Sigmoid colon (tissue), 4 donors: ENCODE measurements at regions not wholly inside any gene's neighbourhood (a gene's known extent, or its start where the extent isn't known, plus 50 kb on each side); places are given as distances from the start of the nearest gene placed in this dataset.

Source experiments
- EP300 ChIP-seq, 4 donors: sonication (generic); formaldehyde crosslinking; IDR thresholded peaks; one replicate each; pipeline ENCODE4 v1.6.1; 2017; ENCODE audit warnings: antibody characterized with exemption in 4 of 4
- POLR2A ChIP-seq, 2 donors: fragments of 450-650 bp; IDR thresholded peaks; one replicate each; pipeline ENCODE4 v1.6.1; 2016; ENCODE audit warnings: antibody characterized with exemption in 2 of 2, mild to moderate bottlenecking in 2 of 2, moderate library complexity in 2 of 2
- POLR2AphosphoS5 ChIP-seq, 4 donors: sonication (generic); formaldehyde crosslinking; IDR thresholded peaks; one replicate each; pipeline ENCODE4 v1.6.1; 2017; ENCODE audit warnings: antibody characterized with exemption in 4 of 4
- TF ChIP-seq, protein P1 (sequence below), 4 experiments: fragments of 450-650 bp in 3 of 4; fragments of 200-600 bp in 1 of 4; IDR thresholded peaks; one replicate each; pipeline ENCODE4 v1.5.1; 2016 to 2019; ENCODE audit warnings: antibody characterized with exemption in 4 of 4, mild to moderate bottlenecking in 3 of 4, moderate library complexity in 2 of 4

DNA sequence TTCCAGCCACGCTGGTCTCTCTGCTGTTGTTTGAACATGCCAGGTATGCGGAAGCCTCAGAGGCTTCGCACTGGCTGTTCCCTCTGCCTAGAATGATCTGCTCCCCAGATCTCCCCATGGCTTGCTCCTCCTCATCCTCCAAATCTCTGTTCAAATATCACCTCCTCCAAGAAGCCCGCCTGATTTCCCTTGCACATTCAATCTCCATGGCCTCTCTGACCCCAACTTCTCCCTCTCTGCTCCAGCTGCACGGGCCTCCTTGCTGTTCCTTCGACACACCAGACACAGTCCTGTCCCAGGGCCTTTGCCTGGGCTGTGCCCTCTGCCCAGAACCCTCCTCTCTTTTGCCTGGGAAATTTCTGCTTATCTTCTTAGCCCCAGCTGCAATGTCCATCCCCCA lies 52.5 kb upstream of the PTPRS start:
- no peak for TF ChIP-seq POLR2A (IDR thresholded peaks at IDR 0.05)
- TF ChIP-seq POLR2AphosphoS5 (IDR thresholded peaks at IDR 0.05): no peak
- TF ChIP-seq, protein P1, sequence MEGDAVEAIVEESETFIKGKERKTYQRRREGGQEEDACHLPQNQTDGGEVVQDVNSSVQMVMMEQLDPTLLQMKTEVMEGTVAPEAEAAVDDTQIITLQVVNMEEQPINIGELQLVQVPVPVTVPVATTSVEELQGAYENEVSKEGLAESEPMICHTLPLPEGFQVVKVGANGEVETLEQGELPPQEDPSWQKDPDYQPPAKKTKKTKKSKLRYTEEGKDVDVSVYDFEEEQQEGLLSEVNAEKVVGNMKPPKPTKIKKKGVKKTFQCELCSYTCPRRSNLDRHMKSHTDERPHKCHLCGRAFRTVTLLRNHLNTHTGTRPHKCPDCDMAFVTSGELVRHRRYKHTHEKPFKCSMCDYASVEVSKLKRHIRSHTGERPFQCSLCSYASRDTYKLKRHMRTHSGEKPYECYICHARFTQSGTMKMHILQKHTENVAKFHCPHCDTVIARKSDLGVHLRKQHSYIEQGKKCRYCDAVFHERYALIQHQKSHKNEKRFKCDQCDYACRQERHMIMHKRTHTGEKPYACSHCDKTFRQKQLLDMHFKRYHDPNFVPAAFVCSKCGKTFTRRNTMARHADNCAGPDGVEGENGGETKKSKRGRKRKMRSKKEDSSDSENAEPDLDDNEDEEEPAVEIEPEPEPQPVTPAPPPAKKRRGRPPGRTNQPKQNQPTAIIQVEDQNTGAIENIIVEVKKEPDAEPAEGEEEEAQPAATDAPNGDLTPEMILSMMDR (IDR thresholded peaks at IDR 0.05): no peak
- TF ChIP-seq EP300 (IDR thresholded peaks at IDR 0.05): no peak
